Chondrocyte (in vitro differentiated cells): ENCODE measurements at regions not wholly inside any gene's neighbourhood (a gene's known extent, or its start where the extent isn't known, plus 50 kb on each side); places are given as distances from the start of the nearest gene placed in this dataset.

ENCODE experiments used
- DNase-seq: peaks from one replicate; pipeline ENCODE4 v3.0.0; 2021; ENCODE audit warnings: mixed read lengths, low spot score
- H3K27ac Mint-ChIP-seq: one replicate; pipeline ENCODE4 v1.8.0; 2021; ENCODE audit warnings: mild to moderate bottlenecking, moderate library complexity, mixed read lengths; ENCODE audit not compliant: unreplicated experiment
- H3K27me3 Mint-ChIP-seq: 2 replicates; pipeline ENCODE4 v1.8.0; 2021; ENCODE audit warnings: low read depth, mixed read lengths
- H3K36me3 Mint-ChIP-seq: 2 replicates; pipeline ENCODE4 v1.8.0; 2021; ENCODE audit warnings: low read depth, mixed read lengths
- H3K4me1 Mint-ChIP-seq: 2 replicates; pipeline ENCODE4 v1.8.0; 2021; ENCODE audit warnings: low read depth, mild to moderate bottlenecking, mixed read lengths
- H3K4me3 Mint-ChIP-seq: one replicate; pipeline ENCODE4 v1.8.0; 2021; ENCODE audit warnings: mild to moderate bottlenecking, moderate library complexity, mixed read lengths; ENCODE audit not compliant: unreplicated experiment
- H3K9me3 Mint-ChIP-seq: 2 replicates; pipeline ENCODE4 v1.8.0; 2021; ENCODE audit warnings: low read depth, mixed read lengths
- CTCF ChIP-seq: fragments of 200-600 bp; sonication (generic); IDR thresholded peaks from 2 replicates; pipeline ENCODE4 v1.5.0; 2021; ENCODE audit warnings: antibody characterized with exemption, mild to moderate bottlenecking, moderate library complexity

GRCh38 chr3:159448902-159449301, 539.7 kb upstream of the IL12A start:
- Mint-ChIP-seq H3K27ac (no peak overlapping the region), H3K4me1 (peaks cover 8% of the 10 kb centered on the region), H3K9me3 (no peaks in the 10 kb centered on the region), H3K4me3 (no peak overlapping the region), H3K27me3 (peaks cover 2% of the 10 kb centered on the region), H3K36me3 (no peaks in the 10 kb centered on the region)
- no peak for TF ChIP-seq CTCF
- DNase-seq = no peak

GRCh38 chr3:159451067-159451466, 537.6 kb upstream of the IL12A start:
- H3K4me3 Mint-ChIP-seq = no peak overlapping the region
- H3K27me3 Mint-ChIP-seq = no peaks in the 10 kb centered on the region
- H3K4me1 Mint-ChIP-seq = peaks cover 13% of the 10 kb centered on the region
- no peaks in the 10 kb centered on the region for H3K9me3 Mint-ChIP-seq
- TF ChIP-seq CTCF = no peak
- no peak for DNase-seq
- no peak overlapping the region for H3K27ac Mint-ChIP-seq
- no peaks in the 10 kb centered on the region for H3K36me3 Mint-ChIP-seq

- Mint-ChIP-seq H3K27me3 (no peaks in the 10 kb centered on the region), H3K4me1 (peaks cover 16% of the 10 kb centered on the region), H3K36me3 (no peaks in the 10 kb centered on the region), H3K9me3 (no peaks in the 10 kb centered on the region), H3K27ac (no peak overlapping the region), H3K4me3 (no peak overlapping the region)
- TF ChIP-seq CTCF = no peak
- no peak for DNase-seq
These were observed 537.2 kb upstream of the IL12A start for GRCh38 chr3:159451482-159451881.

GRCh38 chr3:159453036-159453435, 535.6 kb upstream of the IL12A start:
- H3K27me3 Mint-ChIP-seq = no peaks in the 10 kb centered on the region
- H3K4me1 Mint-ChIP-seq = peaks cover 27% of the 10 kb centered on the region
- no peaks in the 10 kb centered on the region for H3K36me3 Mint-ChIP-seq
- H3K9me3 Mint-ChIP-seq = no peaks in the 10 kb centered on the region
- no peak overlapping the region for H3K27ac Mint-ChIP-seq
- no peak for DNase-seq
- no peak for TF ChIP-seq CTCF
- H3K4me3 Mint-ChIP-seq = no peak overlapping the region

GRCh38 chr3:159453945-159454344, 534.7 kb upstream of the IL12A start:
- DNase-seq = no peak
- Mint-ChIP-seq H3K9me3 (no peaks in the 10 kb centered on the region), H3K4me3 (no peak overlapping the region), H3K4me1 (peaks cover 36% of the 10 kb centered on the region), H3K27ac (no peak overlapping the region), H3K27me3 (no peaks in the 10 kb centered on the region), H3K36me3 (no peaks in the 10 kb centered on the region)
- no peak for TF ChIP-seq CTCF
